ENCODE measurements at regions not wholly inside any gene's neighbourhood (a gene's known extent, or its start where the extent isn't known, plus 50 kb on each side); places are given as distances from the start of the nearest gene placed in this dataset.
A peak's percentile ranks its signal among the peaks of the same experiment; 100 is the strongest.

- H3K36me3 ChIP-seq (replicated peaks), result no peaks in the 10 kb centered on the region
- no peak for DNase-seq
- no peak overlapping the region for H3K4me3 ChIP-seq (ENCODE audit: low read depth, low read length)
- in situ Hi-C loops (cut with HindIII; ENCODE audit: low pct_ligation_motif_present, low sequenced_read_pairs), result no loop called here
- no peaks in the 10 kb centered on the region for H3K27me3 ChIP-seq (replicated peaks)
- no peak overlapping the region for H3K27ac ChIP-seq
- no peak for TF ChIP-seq CTCF (IDR thresholded peaks at IDR 0.05; ENCODE audit: low read depth, low read length, missing control alignments)
These were observed 210.3 kb upstream of the RBMS1 start for GRCh38 chr2:160703648-160704585.

- TF ChIP-seq CTCF (IDR thresholded peaks at IDR 0.05; ENCODE audit: low read depth, low read length, missing control alignments), result no peak
- in situ Hi-C loops (cut with HindIII; ENCODE audit: low pct_ligation_motif_present, low sequenced_read_pairs), result no loop called here
- Histone ChIP-seq H3K27me3 (replicated peaks) (no peaks in the 10 kb centered on the region), H3K27ac (no peak overlapping the region), H3K4me3 (ENCODE audit: low read depth, low read length) (no peak overlapping the region), H3K36me3 (replicated peaks) (no peaks in the 10 kb centered on the region)
- DNase-seq, result no peak
These were observed 221.8 kb upstream of the RBMS1 start for GRCh38 chr2:160715428-160715827.

GRCh38 chr2:160719116-160719515 lies 225.5 kb upstream of the RBMS1 start:
- in situ Hi-C loops (cut with HindIII; ENCODE audit: low pct_ligation_motif_present, low sequenced_read_pairs), result no loop called here
- Histone ChIP-seq H3K27me3 (replicated peaks) (no peaks in the 10 kb centered on the region), H3K4me3 (ENCODE audit: low read depth, low read length) (no peak overlapping the region), H3K36me3 (replicated peaks) (no peaks in the 10 kb centered on the region), H3K27ac (no peak overlapping the region)
- peak; percentile 77 for DNase-seq
- no peak for TF ChIP-seq CTCF (IDR thresholded peaks at IDR 0.05; ENCODE audit: low read depth, low read length, missing control alignments)

- Histone ChIP-seq H3K4me3 (ENCODE audit: low read depth, low read length) (no peak overlapping the region), H3K27me3 (replicated peaks) (no peaks in the 10 kb centered on the region), H3K27ac (no peak overlapping the region), H3K36me3 (replicated peaks) (no peaks in the 10 kb centered on the region)
- no peak for DNase-seq
- no peak for TF ChIP-seq CTCF (IDR thresholded peaks at IDR 0.05; ENCODE audit: low read depth, low read length, missing control alignments)
- in situ Hi-C loops (cut with HindIII; ENCODE audit: low pct_ligation_motif_present, low sequenced_read_pairs), result no loop called here
These were observed 226.5 kb upstream of the RBMS1 start for GRCh38 chr2:160720098-160720497.

- in situ Hi-C loops (cut with HindIII; ENCODE audit: low pct_ligation_motif_present, low sequenced_read_pairs), result no loop called here
- TF ChIP-seq CTCF (IDR thresholded peaks at IDR 0.05; ENCODE audit: low read depth, low read length, missing control alignments), result no peak
- no peak overlapping the region for H3K27ac ChIP-seq
These were observed 227.8 kb upstream of the RBMS1 start for GRCh38 chr2:160721089-160722040.

More at GRCh38 chr2:160721089-160722040, 227.8 kb upstream of the RBMS1 start:
- Histone ChIP-seq H3K27me3 (replicated peaks) (no peaks in the 10 kb centered on the region), H3K36me3 (replicated peaks) (no peaks in the 10 kb centered on the region), H3K4me3 (ENCODE audit: low read depth, low read length) (no peak overlapping the region)
- DNase-seq, result no peak
